K562 (cell line): ENCODE measurements at regions not wholly inside any gene's neighbourhood (a gene's known extent, or its start where the extent isn't known, plus 50 kb on each side); places are given as distances from the start of the nearest gene placed in this dataset.

Experiments
- ATAC-seq: fragments of 200-7000 bp; cut with Tn5 transposase; 3 replicates; pipeline ENCODE4 v1.9.1; 2020; ENCODE audit warnings: moderate library complexity
- BruUV-seq: library from RNA; stranded (reverse); fragments of 400-500 nt; replicated peaks from 2 replicates; lab custom pipeline; 2021; lab: Mats Ljungman, UMichigan
- CTCF ChIA-PET: fragments of 300-600 bp; formaldehyde crosslinking; extraction: SDS; loops from one replicate; lab custom pipeline; 2021; ENCODE audit warnings: low intra/inter-chr PET ratio; lab: Yijun Ruan, JAX
- POLR2A ChIA-PET: fragments of 300-600, 350-650 bp; sonication (Branson Sonifier 250); formaldehyde crosslinking; extraction: SDS; loops from one replicate; lab custom pipeline; 2021; ENCODE audit warnings: antibody characterized with exemption, inconsistent platforms; lab: Yijun Ruan, JAX
- DNase-seq, 4 experiments: peaks; one replicate each; pipeline versions ENCODE4 v3.0.0 to v3.0.0-alpha.2; 2011 to 2018; ENCODE audit warnings: low spot score in 3 of 4, mixed read lengths in 3 of 4; ENCODE audit errors: extremely low read depth in 1 of 4
- FAIRE-seq: peaks from 2 replicates; lab custom pipeline; 2011; peaks lifted over from hg19 to GRCh38; lab: Jason Lieb, UNC
- H2AFZ ChIP-seq: 2 replicates; pipeline ENCODE4 v1.6.0; 2011; ENCODE audit warnings: low read depth, low read length, control low read depth, inconsistent platforms
- H3K27ac ChIP-seq: fragments of 200-600 bp; 3 replicates; pipeline ENCODE4 v1.8.0; 2011; ENCODE audit warnings: low read depth, mild to moderate bottlenecking, control low read depth, inconsistent platforms, low read length, moderate library complexity, mixed read lengths; ENCODE audit errors: extremely low read depth
- H3K27me3 ChIP-seq, 2 experiments: fragments of 300-600 bp in 1 of 2; 2 replicates in 1 of 2; 3 replicates in 1 of 2; pipeline versions ENCODE4 v1.6.0 to v1.8.0; 2011; ENCODE audit warnings: inconsistent platforms in 2 of 2, low read length in 2 of 2, mild to moderate bottlenecking in 1 of 2, mixed read lengths in 1 of 2, moderate library complexity in 1 of 2; ENCODE audit not compliant: control insufficient read depth in 2 of 2, insufficient read depth in 2 of 2
- H3K36me3 ChIP-seq: fragments of 300-600 bp; 3 replicates; pipeline ENCODE4 v1.8.0; 2011; ENCODE audit warnings: mild to moderate bottlenecking, low read length, inconsistent platforms; ENCODE audit not compliant: control insufficient read depth, insufficient read depth
- H3K4me1 ChIP-seq, 2 experiments: fragments of 200-600 bp in 1 of 2; replicated peaks in 1 of 2; 2 replicates in 1 of 2; 3 replicates in 1 of 2; pipeline versions ENCODE4 v1.5.1 to v1.8.0; 2011; ENCODE audit warnings: inconsistent platforms in 2 of 2, low read length in 2 of 2, mild to moderate bottlenecking in 1 of 2, mixed read lengths in 1 of 2, moderate library complexity in 1 of 2; ENCODE audit not compliant: control insufficient read depth in 2 of 2, insufficient read depth in 2 of 2
- H3K4me2 ChIP-seq: 2 replicates; pipeline ENCODE4 v1.6.1; 2011; ENCODE audit warnings: low read length, control low read depth, inconsistent platforms, mixed read lengths; ENCODE audit not compliant: insufficient read depth
- H3K4me3 ChIP-seq: fragments of 200-600 bp; sonication (generic), shearing (Covaris generic); 2 replicates; pipeline ENCODE4 v1.5.1; 2016; ENCODE audit warnings: control low read depth, inconsistent platforms
- H3K79me2 ChIP-seq: fragments of 200-600 bp; 3 replicates; pipeline ENCODE4 v1.8.0; 2011; ENCODE audit warnings: low read length, inconsistent platforms; ENCODE audit not compliant: control insufficient read depth, insufficient read depth
- H3K9ac ChIP-seq, 2 experiments: 2 replicates each; pipeline versions ENCODE4 v1.6.0 to v1.6.1; 2011; ENCODE audit warnings: low read depth in 2 of 2, low read length in 2 of 2, control low read depth in 1 of 2, inconsistent platforms in 1 of 2, mild to moderate bottlenecking in 1 of 2, mixed read lengths in 1 of 2; ENCODE audit not compliant: insufficient read depth in 1 of 2
- H3K9me1 ChIP-seq: one replicate; pipeline ENCODE4 v1.6.0; 2011; ENCODE audit warnings: inconsistent platforms, mild to moderate bottlenecking, low read length, moderate library complexity; ENCODE audit not compliant: control insufficient read depth, insufficient read depth
- H3K9me3 ChIP-seq: replicated peaks from 2 replicates; pipeline ENCODE4 v1.5.1; 2011; ENCODE audit warnings: low read depth, low read length, inconsistent platforms; ENCODE audit not compliant: control insufficient read depth, insufficient read depth
- H4K20me1 ChIP-seq: replicated peaks from 2 replicates; pipeline ENCODE4 v1.6.1; 2011; ENCODE audit warnings: low read length, inconsistent platforms, mixed read lengths; ENCODE audit not compliant: control insufficient read depth, insufficient read depth
- FOXK2 ChIP-seq, 2 experiments: fragments of 450-650 bp; IDR thresholded peaks in 1 of 2; conservative IDR thresholded peaks in 1 of 2; 2 replicates each; pipeline ENCODE4 v1.6.1; 2016; ENCODE audit warnings: low read depth in 2 of 2, mild to moderate bottlenecking in 1 of 2
- HDAC2 ChIP-seq: fragments of 450-650 bp; IDR thresholded peaks from 2 replicates; pipeline ENCODE4 v1.6.1; 2016; ENCODE audit warnings: mild to moderate bottlenecking
- HDAC3 ChIP-seq: fragments of 450-650 bp; IDR thresholded peaks from 2 replicates; pipeline ENCODE4 v1.6.1; 2018; ENCODE audit warnings: borderline replicate concordance, mild to moderate bottlenecking, moderate library complexity; ENCODE audit not compliant: partially characterized antibody
- HMGN3 ChIP-seq: IDR thresholded peaks from 2 replicates; pipeline ENCODE4 v1.6.1; 2011; ENCODE audit warnings: borderline replicate concordance, low read depth, mild to moderate bottlenecking, mixed read lengths, low read length; ENCODE audit not compliant: insufficient read length; ENCODE audit errors: extremely low read depth
- LCOR ChIP-seq: sonication (generic); formaldehyde crosslinking; IDR thresholded peaks from 2 replicates; pipeline ENCODE4 v1.8.0; 2022; ENCODE audit warnings: mild to moderate bottlenecking, missing genetic modification reagents
- MECOM ChIP-seq: fragments of 250-450 bp; sonication (Bioruptor Pico); IDR thresholded peaks from 2 replicates; pipeline ENCODE4 v1.8.0; 2022; ENCODE audit warnings: inconsistent platforms
- NFATC3 ChIP-seq: fragments of 450-650 bp; IDR thresholded peaks from 2 replicates; pipeline ENCODE4 v1.6.1; 2017; ENCODE audit warnings: mild to moderate bottlenecking
- PHF8 ChIP-seq: fragments of 200-600 bp; sonication (generic); IDR thresholded peaks from 2 replicates; pipeline ENCODE4 v1.6.1; 2012; ENCODE audit warnings: mixed run types, mild to moderate bottlenecking, inconsistent platforms, low read length, moderate library complexity, borderline replicate concordance
- POLR2G ChIP-seq: fragments of 200-400 bp; formaldehyde crosslinking; IDR thresholded peaks from 2 replicates; pipeline ENCODE4 v1.6.1; 2017; ENCODE audit warnings: low read depth, mild to moderate bottlenecking, antibody characterized with exemption, low read length, moderate library complexity
- PRMT5 ChIP-seq: sonication (generic); formaldehyde crosslinking; IDR thresholded peaks from 2 replicates; pipeline ENCODE4 v1.5.0; 2020; ENCODE audit warnings: missing genetic modification reagents
- TEAD2 ChIP-seq: fragments of 450-650 bp; IDR thresholded peaks from 2 replicates; pipeline ENCODE4 v1.6.1; 2016; ENCODE audit warnings: missing genetic modification characterization, control low read depth, missing compliant biosample characterization
- TOE1 ChIP-seq, 2 experiments: fragments of 450-650 bp in 1 of 2; sonication (generic) in 1 of 2; formaldehyde crosslinking in 1 of 2; IDR thresholded peaks; 2 replicates each; pipeline versions ENCODE4 v1.7.1 to v1.8.0; 2016 to 2022; ENCODE audit warnings: borderline replicate concordance in 2 of 2, mild to moderate bottlenecking in 2 of 2, antibody characterized with exemption in 1 of 2, inconsistent platforms in 1 of 2, low read depth in 1 of 2, missing genetic modification reagents in 1 of 2, moderate library complexity in 1 of 2
- YBX1 ChIP-seq: fragments of 450-650 bp; IDR thresholded peaks from 2 replicates; pipeline ENCODE4 v1.7.1; 2016; ENCODE audit warnings: mild to moderate bottlenecking
- ZNF23 ChIP-seq: fragments of 250-450 bp; sonication (Bioruptor Pico); IDR thresholded peaks from 2 replicates; pipeline ENCODE4 v1.4.0; 2020; ENCODE audit warnings: mild to moderate bottlenecking
- ZNF354B ChIP-seq: fragments of 250-450 bp; sonication (Bioruptor Pico); IDR thresholded peaks from 2 replicates; pipeline ENCODE4 v1.4.0; 2020
- ZZZ3 ChIP-seq: fragments of 450-650 bp; IDR thresholded peaks from 2 replicates; pipeline ENCODE4 v1.6.1; 2016; ENCODE audit warnings: antibody characterized with exemption, mild to moderate bottlenecking, moderate library complexity
- in situ Hi-C: fragments of 300-500 bp; cut with MboI; formaldehyde crosslinking; loops from 4 replicates; pipeline ENCODE4 v1.15.0; 2018; ENCODE audit warnings: inconsistent platforms, mixed read lengths
- intact Hi-C: fragments of 100-400 bp; cut with micrococcal nuclease; formaldehyde crosslinking; loops from 2 replicates; pipeline ENCODE4 v1.14.2; 2022
- TF ChIP-seq, protein P1 (sequence below): fragments of 250-450 bp; sonication (Bioruptor Pico); IDR thresholded peaks from 2 replicates; pipeline ENCODE4 v1.8.0; 2022; ENCODE audit warnings: moderate library complexity, mild to moderate bottlenecking, inconsistent platforms
- TF ChIP-seq, protein P2 (sequence below): sonication (generic); formaldehyde crosslinking; IDR thresholded peaks from 2 replicates; pipeline ENCODE4 v1.8.0; 2022; ENCODE audit warnings: missing genetic modification reagents, mild to moderate bottlenecking, borderline replicate concordance
- TF ChIP-seq, protein P3 (sequence below): sonication (generic); formaldehyde crosslinking; IDR thresholded peaks from 2 replicates; pipeline ENCODE4 v1.8.0; 2023; ENCODE audit warnings: mild to moderate bottlenecking, missing genetic modification reagents

DNA sequence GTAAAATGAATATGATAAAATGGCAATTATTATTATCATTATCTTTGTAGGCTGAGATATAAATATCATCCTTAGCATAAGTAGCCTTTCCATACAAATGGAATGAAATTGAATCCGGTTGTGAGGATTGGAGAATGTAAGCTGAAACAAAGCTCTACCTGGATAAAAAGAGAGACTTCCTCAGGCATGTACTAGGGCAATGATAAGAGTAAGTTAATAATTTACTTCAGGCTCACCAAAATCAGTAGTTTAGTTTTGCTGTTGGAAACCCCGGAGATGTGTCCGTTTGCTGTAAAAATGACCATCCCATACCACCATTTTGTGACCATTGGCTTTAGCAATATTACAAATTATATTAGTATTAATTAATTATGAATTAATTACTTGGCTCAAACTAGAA is 96.3 kb downstream of the C12orf75 start (continued):
- TF ChIP-seq POLR2G: no peak

DNA sequence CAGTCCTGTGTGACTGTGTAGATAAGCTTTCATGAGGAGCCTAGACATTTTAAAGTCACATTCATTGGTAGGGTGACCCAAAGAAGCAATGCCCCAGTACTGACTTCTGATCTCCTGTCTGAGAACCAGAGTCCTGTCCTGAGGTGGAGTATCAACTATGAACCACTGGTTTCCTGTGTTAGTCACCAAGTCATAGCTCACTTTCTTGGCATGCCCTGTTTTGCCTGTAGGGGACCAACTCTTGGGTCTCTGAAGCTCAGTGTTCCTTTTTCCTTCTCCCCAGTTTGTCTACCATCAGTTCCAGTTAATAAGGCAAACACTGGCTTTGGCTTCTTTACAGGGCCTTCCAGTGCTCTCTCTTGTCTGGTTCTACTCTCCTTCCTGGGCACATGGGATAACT is 97.4 kb downstream of the C12orf75 start:
- DNase-seq (no peak), ATAC-seq (no peak), FAIRE-seq (no peak)
- no peaks in the 10 kb centered on the region for H3K36me3 ChIP-seq
- ChIA-PET CTCF (no interaction called here), POLR2A (interaction anchor here (0.6 kb wide), 1 partner anchor 705 kb away, joined by 3 read pairs; no protein-coding TSS in a partner anchor)
- no peak overlapping the region for H3K4me3 ChIP-seq
- intact Hi-C loops: no loop called here
- H2AFZ ChIP-seq: no peak overlapping the region
- no TSS peak for BruUV-seq
- no peaks in the 10 kb centered on the region for H3K9me3 ChIP-seq
- no peaks in the 10 kb centered on the region for H3K4me1 ChIP-seq
- no peaks in the 10 kb centered on the region for H4K20me1 ChIP-seq
- no peak overlapping the region for H3K4me2 ChIP-seq
- in situ Hi-C loops: no loop called here
- H3K27me3 ChIP-seq: no peaks in the 10 kb centered on the region
- H3K27ac ChIP-seq: no peak overlapping the region
- no peaks in the 10 kb centered on the region for H3K79me2 ChIP-seq
- H3K9ac ChIP-seq: no peak overlapping the region
- no peaks in the 10 kb centered on the region for H3K9me1 ChIP-seq
- no peak for TF ChIP-seq FOXK2 (conservative IDR thresholded peaks at IDR 0.05 in 1 of 2, IDR thresholded peaks at IDR 0.05 in 1 of 2; ENCODE audit: low read depth in 2 of 2)
- TF ChIP-seq TOE1 (IDR thresholded peaks at IDR 0.05; ENCODE audit: borderline replicate concordance): no peak
- no peak for TF ChIP-seq TOE1 (CRISPR knock-in tag; IDR thresholded peaks at IDR 0.05; ENCODE audit: borderline replicate concordance, low read depth)
- TF ChIP-seq, protein P1, sequence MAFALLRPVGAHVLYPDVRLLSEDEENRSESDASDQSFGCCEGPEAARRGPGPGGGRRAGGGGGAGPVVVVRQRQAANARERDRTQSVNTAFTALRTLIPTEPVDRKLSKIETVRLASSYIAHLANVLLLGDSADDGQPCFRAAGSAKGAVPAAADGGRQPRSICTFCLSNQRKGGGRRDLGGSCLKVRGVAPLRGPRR (CRISPR knock-in tag): no peak
- TF ChIP-seq HMGN3: no peak
- TF ChIP-seq MECOM (CRISPR knock-in tag): no peak
- no peak for TF ChIP-seq HDAC2
- no peak for TF ChIP-seq PHF8
- TF ChIP-seq, protein P2, sequence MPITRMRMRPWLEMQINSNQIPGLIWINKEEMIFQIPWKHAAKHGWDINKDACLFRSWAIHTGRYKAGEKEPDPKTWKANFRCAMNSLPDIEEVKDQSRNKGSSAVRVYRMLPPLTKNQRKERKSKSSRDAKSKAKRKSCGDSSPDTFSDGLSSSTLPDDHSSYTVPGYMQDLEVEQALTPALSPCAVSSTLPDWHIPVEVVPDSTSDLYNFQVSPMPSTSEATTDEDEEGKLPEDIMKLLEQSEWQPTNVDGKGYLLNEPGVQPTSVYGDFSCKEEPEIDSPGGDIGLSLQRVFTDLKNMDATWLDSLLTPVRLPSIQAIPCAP (CRISPR knock-in tag): no peak
- TF ChIP-seq NFATC3: no peak
- TF ChIP-seq HDAC3: no peak
- no peak for TF ChIP-seq ZZZ3
- no peak for TF ChIP-seq LCOR (CRISPR knock-in tag)
- no peak for TF ChIP-seq TEAD2 (tag)
- TF ChIP-seq, protein P3, sequence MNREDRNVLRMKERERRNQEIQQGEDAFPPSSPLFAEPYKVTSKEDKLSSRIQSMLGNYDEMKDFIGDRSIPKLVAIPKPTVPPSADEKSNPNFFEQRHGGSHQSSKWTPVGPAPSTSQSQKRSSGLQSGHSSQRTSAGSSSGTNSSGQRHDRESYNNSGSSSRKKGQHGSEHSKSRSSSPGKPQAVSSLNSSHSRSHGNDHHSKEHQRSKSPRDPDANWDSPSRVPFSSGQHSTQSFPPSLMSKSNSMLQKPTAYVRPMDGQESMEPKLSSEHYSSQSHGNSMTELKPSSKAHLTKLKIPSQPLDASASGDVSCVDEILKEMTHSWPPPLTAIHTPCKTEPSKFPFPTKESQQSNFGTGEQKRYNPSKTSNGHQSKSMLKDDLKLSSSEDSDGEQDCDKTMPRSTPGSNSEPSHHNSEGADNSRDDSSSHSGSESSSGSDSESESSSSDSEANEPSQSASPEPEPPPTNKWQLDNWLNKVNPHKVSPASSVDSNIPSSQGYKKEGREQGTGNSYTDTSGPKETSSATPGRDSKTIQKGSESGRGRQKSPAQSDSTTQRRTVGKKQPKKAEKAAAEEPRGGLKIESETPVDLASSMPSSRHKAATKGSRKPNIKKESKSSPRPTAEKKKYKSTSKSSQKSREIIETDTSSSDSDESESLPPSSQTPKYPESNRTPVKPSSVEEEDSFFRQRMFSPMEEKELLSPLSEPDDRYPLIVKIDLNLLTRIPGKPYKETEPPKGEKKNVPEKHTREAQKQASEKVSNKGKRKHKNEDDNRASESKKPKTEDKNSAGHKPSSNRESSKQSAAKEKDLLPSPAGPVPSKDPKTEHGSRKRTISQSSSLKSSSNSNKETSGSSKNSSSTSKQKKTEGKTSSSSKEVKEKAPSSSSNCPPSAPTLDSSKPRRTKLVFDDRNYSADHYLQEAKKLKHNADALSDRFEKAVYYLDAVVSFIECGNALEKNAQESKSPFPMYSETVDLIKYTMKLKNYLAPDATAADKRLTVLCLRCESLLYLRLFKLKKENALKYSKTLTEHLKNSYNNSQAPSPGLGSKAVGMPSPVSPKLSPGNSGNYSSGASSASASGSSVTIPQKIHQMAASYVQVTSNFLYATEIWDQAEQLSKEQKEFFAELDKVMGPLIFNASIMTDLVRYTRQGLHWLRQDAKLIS: no peak
- no peak for TF ChIP-seq PRMT5
- TF ChIP-seq ZNF354B: no peak
- TF ChIP-seq ZNF23 (CRISPR knock-in tag): no peak
- TF ChIP-seq YBX1: no peak
